IPS DF 6.9 (cell line): ENCODE measurements at regions not wholly inside any gene's neighbourhood (a gene's known extent, or its start where the extent isn't known, plus 50 kb on each side); places are given as distances from the start of the nearest gene placed in this dataset.
A peak's percentile ranks its signal among the peaks of the same experiment; 100 is the strongest.

ENCODE experiments used
- DNase-seq: peaks from one replicate; pipeline ENCODE4 v3.0.0-alpha.2; 2013; ENCODE audit warnings: low read depth, low spot score
- H3K27ac ChIP-seq: one replicate; pipeline ENCODE4 v1.5.1; 2013; ENCODE audit warnings: low read length, control low read depth
- H3K27me3 ChIP-seq: 2 replicates; pipeline ENCODE4 v1.6.1; 2013; ENCODE audit warnings: mild to moderate bottlenecking, low read length; ENCODE audit not compliant: control insufficient read depth, insufficient read depth
- H3K36me3 ChIP-seq: 2 replicates; pipeline ENCODE4 v1.6.1; 2013; ENCODE audit warnings: low read length; ENCODE audit not compliant: control insufficient read depth, insufficient read depth
- H3K4me1 ChIP-seq: 2 replicates; pipeline ENCODE4 v1.6.1; 2013; ENCODE audit warnings: low read length; ENCODE audit not compliant: control insufficient read depth, insufficient read depth
- H3K4me3 ChIP-seq: 2 replicates; pipeline ENCODE4 v1.5.1; 2013; ENCODE audit warnings: mild to moderate bottlenecking, low read length
- H3K9me3 ChIP-seq: 2 replicates; pipeline ENCODE4 v1.6.1; 2013; ENCODE audit warnings: low read length, inconsistent platforms; ENCODE audit not compliant: control insufficient read depth, insufficient read depth
- WGBS: extraction: QIAGEN DNeasy Blood & Tissue Kit; methylation state at CpG from one replicate; pipeline ENCODE4 v1.1.7; 2013; ENCODE audit warnings: mixed read lengths, missing lambda C conversion rate; ENCODE audit not compliant: insufficient read length, insufficient coverage; 5-methylcytosine and 5-hydroxymethylcytosine counted together

- Histone ChIP-seq H3K9me3 (no peaks in the 10 kb centered on the region), H3K36me3 (peaks cover 2% of the 10 kb centered on the region; the same call in 1 of the 2 replicates), H3K4me3 (peak overlapping the region; percentile 34), H3K27ac (no peak overlapping the region), H3K27me3 (peaks cover 2% of the 10 kb centered on the region; the same call in 1 of the 2 replicates), H3K4me1 (no peaks in the 10 kb centered on the region; the same call in 1 of the 2 replicates)
- no CpG with 5 or more reads among the region's 38 CpGs for WGBS
- no peak for DNase-seq
These were observed 84.2 kb upstream of the WNT7B start for GRCh38 chr22:46061124-46061500.

GRCh38 chr22:46061501-46062231, 84.7 kb upstream of the WNT7B start:
- Histone ChIP-seq H3K4me1 (no peaks in the 10 kb centered on the region; the same call in 1 of the 2 replicates), H3K27me3 (peaks cover 3% of the 10 kb centered on the region; the same call in 1 of the 2 replicates), H3K9me3 (no peaks in the 10 kb centered on the region), H3K36me3 (peaks cover 2% of the 10 kb centered on the region; the same call in 1 of the 2 replicates), H3K27ac (no peak overlapping the region), H3K4me3 (peak overlapping the region; percentile 34)
- DNase-seq, result no peak
- WGBS, result no CpG with 5 or more reads among the region's 79 CpGs

GRCh38 chr22:46062232-46062615, 85.3 kb upstream of the WNT7B start:
- DNase-seq, result no peak
- no CpG with 5 or more reads among the region's 13 CpGs for WGBS
- H3K9me3 ChIP-seq, result no peaks in the 10 kb centered on the region
- no peak overlapping the region for H3K4me3 ChIP-seq
- peaks cover 2% of the 10 kb centered on the region; the same call in 1 of the 2 replicates for H3K36me3 ChIP-seq
- no peaks in the 10 kb centered on the region; the same call in 1 of the 2 replicates for H3K4me1 ChIP-seq
- H3K27ac ChIP-seq, result no peak overlapping the region
- H3K27me3 ChIP-seq, result peaks cover 5% of the 10 kb centered on the region

GRCh38 chr22:46062971-46063631, 86.1 kb upstream of the WNT7B start:
- H3K4me3 ChIP-seq, result no peak overlapping the region
- H3K36me3 ChIP-seq, result peaks cover 2% of the 10 kb centered on the region; the same call in 1 of the 2 replicates
- no peaks in the 10 kb centered on the region for H3K9me3 ChIP-seq
- DNase-seq, result no peak
- H3K27me3 ChIP-seq, result peaks cover 5% of the 10 kb centered on the region
- no CpG with 5 or more reads among the region's 15 CpGs for WGBS
- H3K4me1 ChIP-seq, result no peaks in the 10 kb centered on the region; the same call in 1 of the 2 replicates
- H3K27ac ChIP-seq, result no peak overlapping the region

- DNase-seq, result no peak
- Histone ChIP-seq H3K9me3 (no peaks in the 10 kb centered on the region), H3K4me1 (no peaks in the 10 kb centered on the region; the same call in 1 of the 2 replicates), H3K27me3 (peaks cover 5% of the 10 kb centered on the region), H3K36me3 (peaks cover 2% of the 10 kb centered on the region; the same call in 1 of the 2 replicates), H3K27ac (no peak overlapping the region), H3K4me3 (no peak overlapping the region)
- no CpG with 5 or more reads among the region's 11 CpGs for WGBS
These were observed 86.5 kb upstream of the PPARA start for GRCh38 chr22:46063846-46064227.

- no peak for DNase-seq
- no peaks in the 10 kb centered on the region; the same call in 1 of the 2 replicates for H3K4me1 ChIP-seq
- peaks cover 5% of the 10 kb centered on the region for H3K27me3 ChIP-seq
- no CpG with 5 or more reads among the region's 28 CpGs for WGBS
- no peak overlapping the region for H3K27ac ChIP-seq
- H3K9me3 ChIP-seq, result no peaks in the 10 kb centered on the region
- H3K4me3 ChIP-seq, result no peak overlapping the region
- H3K36me3 ChIP-seq, result peaks cover 2% of the 10 kb centered on the region; the same call in 1 of the 2 replicates
These were observed 85.9 kb upstream of the PPARA start for GRCh38 chr22:46064228-46064965.

- no CpG with 5 or more reads among the region's 17 CpGs for WGBS
- H3K27ac ChIP-seq, result no peak overlapping the region
- H3K4me1 ChIP-seq, result peaks cover 2% of the 10 kb centered on the region; the same call in 1 of the 2 replicates
- no peaks in the 10 kb centered on the region for H3K9me3 ChIP-seq
- DNase-seq, result no peak
- peaks cover 5% of the 10 kb centered on the region for H3K27me3 ChIP-seq
- H3K4me3 ChIP-seq, result no peak overlapping the region
- H3K36me3 ChIP-seq, result peaks cover 2% of the 10 kb centered on the region; the same call in 1 of the 2 replicates
These were observed 85.2 kb upstream of the PPARA start for GRCh38 chr22:46064966-46065666.

GRCh38 chr22:46065691-46066454, 84.5 kb upstream of the PPARA start:
- no peak for DNase-seq
- Histone ChIP-seq H3K27ac (no peak overlapping the region), H3K27me3 (peaks cover 5% of the 10 kb centered on the region), H3K9me3 (no peaks in the 10 kb centered on the region), H3K36me3 (peaks cover 2% of the 10 kb centered on the region; the same call in 1 of the 2 replicates), H3K4me3 (no peak overlapping the region), H3K4me1 (peaks cover 2% of the 10 kb centered on the region; the same call in 1 of the 2 replicates)
- WGBS, result no CpG with 5 or more reads among the region's 2 CpGs

- Histone ChIP-seq H3K4me3 (no peak overlapping the region), H3K27ac (no peak overlapping the region), H3K27me3 (peaks cover 4% of the 10 kb centered on the region), H3K9me3 (no peaks in the 10 kb centered on the region), H3K4me1 (peaks cover 2% of the 10 kb centered on the region; the same call in 1 of the 2 replicates), H3K36me3 (peaks cover 2% of the 10 kb centered on the region; the same call in 1 of the 2 replicates)
- no CpG with 5 or more reads among the region's 11 CpGs for whole genome bisulfite sequencing
- no peak for DNase-seq
These were observed 83.6 kb upstream of the PPARA start for GRCh38 chr22:46066691-46067090.
